GM12873 (cell line): ENCODE measurements at regions not wholly inside any gene's neighbourhood (a gene's known extent, or its start where the extent isn't known, plus 50 kb on each side); places are given as distances from the start of the nearest gene placed in this dataset.

Experiments used
- CTCF ChIP-seq: IDR thresholded peaks from 2 replicates; pipeline ENCODE4 v1.5.1; 2012; ENCODE audit warnings: low read depth, mild to moderate bottlenecking, moderate library complexity, low read length, control low read depth; ENCODE audit not compliant: insufficient read depth; ENCODE audit errors: missing control alignments

GRCh38 chr1:208312706-208313105, 68.5 kb upstream of the PLXNA2 start:
- no peak for TF ChIP-seq CTCF

GRCh38 chr1:208314431-208314830, 70.2 kb upstream of the PLXNA2 start:
- no peak for TF ChIP-seq CTCF

- TF ChIP-seq CTCF, result no peak
These were observed 74.1 kb upstream of the PLXNA2 start for GRCh38 chr1:208318150-208318734.

- TF ChIP-seq CTCF, result no peak
These were observed 79.8 kb upstream of the PLXNA2 start for GRCh38 chr1:208324005-208324404.

GRCh38 chr1:208326033-208326432, 81.8 kb upstream of the PLXNA2 start:
- no peak for TF ChIP-seq CTCF

GRCh38 chr1:208329300-208329699, 85.1 kb upstream of the PLXNA2 start:
- TF ChIP-seq CTCF, result no peak

GRCh38 chr1:208332036-208332773, 88.0 kb upstream of the PLXNA2 start:
- TF ChIP-seq CTCF, result no peak
